ENCODE measurements at regions not wholly inside any gene's neighbourhood (a gene's known extent, or its start where the extent isn't known, plus 50 kb on each side); places are given as distances from the start of the nearest gene placed in this dataset.

DNA sequence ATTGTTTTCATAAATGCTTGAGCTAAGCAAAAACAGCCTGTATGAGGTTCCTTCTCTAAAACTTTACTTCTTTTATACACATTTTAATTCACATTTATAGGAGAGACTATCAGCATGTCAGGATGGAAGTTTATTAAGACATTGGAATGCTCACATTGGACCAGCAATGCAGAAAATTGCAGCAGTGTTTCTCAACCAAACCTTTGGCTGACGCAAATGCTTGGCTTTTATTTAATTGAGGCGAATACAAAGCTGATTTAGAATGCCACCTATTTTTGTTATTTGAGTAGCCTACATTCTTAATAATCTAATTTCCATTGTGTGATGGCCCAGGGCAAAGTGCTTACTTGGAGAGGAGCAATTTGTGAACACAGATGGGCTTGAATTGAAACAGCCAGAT is 283.2 kb downstream of the ARL4A start:
- TF ChIP-seq POLR2A (IDR thresholded peaks at IDR 0.05; ENCODE audit: low read depth, low read length) (no peak), POLR2AphosphoS5 (IDR thresholded peaks at IDR 0.05; ENCODE audit: insufficient read depth, low read depth, low read length) (no peak), JUN (IDR thresholded peaks at IDR 0.05; ENCODE audit: borderline replicate concordance, insufficient read depth, insufficient read length, low read depth) (no peak), EZH2 (IDR thresholded peaks at IDR 0.05; ENCODE audit: borderline replicate concordance, low read depth, low read length, severe bottlenecking) (no peak), FOS (IDR thresholded peaks at IDR 0.05; ENCODE audit: borderline replicate concordance, insufficient read depth, low read length) (no peak), GATA2 (IDR thresholded peaks at IDR 0.05; ENCODE audit: insufficient read depth, insufficient read length, low read depth, low read length) (no peak)
- TF ChIP-seq, protein P1, sequence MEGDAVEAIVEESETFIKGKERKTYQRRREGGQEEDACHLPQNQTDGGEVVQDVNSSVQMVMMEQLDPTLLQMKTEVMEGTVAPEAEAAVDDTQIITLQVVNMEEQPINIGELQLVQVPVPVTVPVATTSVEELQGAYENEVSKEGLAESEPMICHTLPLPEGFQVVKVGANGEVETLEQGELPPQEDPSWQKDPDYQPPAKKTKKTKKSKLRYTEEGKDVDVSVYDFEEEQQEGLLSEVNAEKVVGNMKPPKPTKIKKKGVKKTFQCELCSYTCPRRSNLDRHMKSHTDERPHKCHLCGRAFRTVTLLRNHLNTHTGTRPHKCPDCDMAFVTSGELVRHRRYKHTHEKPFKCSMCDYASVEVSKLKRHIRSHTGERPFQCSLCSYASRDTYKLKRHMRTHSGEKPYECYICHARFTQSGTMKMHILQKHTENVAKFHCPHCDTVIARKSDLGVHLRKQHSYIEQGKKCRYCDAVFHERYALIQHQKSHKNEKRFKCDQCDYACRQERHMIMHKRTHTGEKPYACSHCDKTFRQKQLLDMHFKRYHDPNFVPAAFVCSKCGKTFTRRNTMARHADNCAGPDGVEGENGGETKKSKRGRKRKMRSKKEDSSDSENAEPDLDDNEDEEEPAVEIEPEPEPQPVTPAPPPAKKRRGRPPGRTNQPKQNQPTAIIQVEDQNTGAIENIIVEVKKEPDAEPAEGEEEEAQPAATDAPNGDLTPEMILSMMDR (IDR thresholded peaks at IDR 0.05; ENCODE audit: extremely low read depth in 1 of 2, insufficient read depth in 1 of 2, low read depth in 1 of 2, low read length in 2 of 2) = no peak

Data from endothelial cell of umbilical vein (primary cell).